Fibroblast of mammary gland (primary cell): ENCODE measurements at regions not wholly inside any gene's neighbourhood (a gene's known extent, or its start where the extent isn't known, plus 50 kb on each side); places are given as distances from the start of the nearest gene placed in this dataset.
A peak's percentile ranks its signal among the peaks of the same experiment; 100 is the strongest.
"Not testable (repeated sequence)": the region's sequence is repeated elsewhere in the genome, so short reads cannot be mapped to it uniquely, and the experiment has no call there.

ENCODE experiments used
- DNase-seq: peaks from one replicate; pipeline ENCODE4 v3.0.0-alpha.2; 2010; ENCODE audit warnings: low read depth
- H3K4me3 ChIP-seq: 2 replicates; pipeline ENCODE4 v1.5.1; 2011; ENCODE audit warnings: low read depth, mild to moderate bottlenecking, low read length, moderate library complexity; ENCODE audit not compliant: control insufficient read depth
- TF ChIP-seq, protein P1 (sequence below): conservative IDR thresholded peaks from 2 replicates; pipeline ENCODE4 v1.5.1; 2011; ENCODE audit warnings: low read depth, low read length, inconsistent platforms; ENCODE audit not compliant: control insufficient read depth, insufficient read depth

DNA sequence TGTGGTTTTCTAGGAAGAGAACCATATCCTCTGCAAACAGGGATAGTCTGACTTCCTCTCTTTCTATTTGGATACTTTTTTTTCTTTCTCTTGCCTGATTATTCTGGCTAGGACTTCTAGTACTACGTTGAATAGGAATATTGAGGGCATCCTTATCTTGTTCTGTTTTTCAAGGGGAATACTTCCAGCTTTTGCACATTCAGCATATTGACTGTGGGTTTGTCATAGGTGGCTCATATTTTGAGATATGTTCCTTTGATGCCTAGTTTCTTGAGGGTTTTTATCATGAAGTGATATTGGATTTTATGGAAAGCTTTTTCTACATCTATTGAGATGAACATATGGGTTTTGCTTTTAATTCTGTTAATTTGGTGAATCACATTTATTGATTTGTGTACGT is 269.8 kb downstream of the MAP2K6 start:
- no peak for DNase-seq
- H3K4me3 ChIP-seq: no peak overlapping the region
- TF ChIP-seq, protein P1, sequence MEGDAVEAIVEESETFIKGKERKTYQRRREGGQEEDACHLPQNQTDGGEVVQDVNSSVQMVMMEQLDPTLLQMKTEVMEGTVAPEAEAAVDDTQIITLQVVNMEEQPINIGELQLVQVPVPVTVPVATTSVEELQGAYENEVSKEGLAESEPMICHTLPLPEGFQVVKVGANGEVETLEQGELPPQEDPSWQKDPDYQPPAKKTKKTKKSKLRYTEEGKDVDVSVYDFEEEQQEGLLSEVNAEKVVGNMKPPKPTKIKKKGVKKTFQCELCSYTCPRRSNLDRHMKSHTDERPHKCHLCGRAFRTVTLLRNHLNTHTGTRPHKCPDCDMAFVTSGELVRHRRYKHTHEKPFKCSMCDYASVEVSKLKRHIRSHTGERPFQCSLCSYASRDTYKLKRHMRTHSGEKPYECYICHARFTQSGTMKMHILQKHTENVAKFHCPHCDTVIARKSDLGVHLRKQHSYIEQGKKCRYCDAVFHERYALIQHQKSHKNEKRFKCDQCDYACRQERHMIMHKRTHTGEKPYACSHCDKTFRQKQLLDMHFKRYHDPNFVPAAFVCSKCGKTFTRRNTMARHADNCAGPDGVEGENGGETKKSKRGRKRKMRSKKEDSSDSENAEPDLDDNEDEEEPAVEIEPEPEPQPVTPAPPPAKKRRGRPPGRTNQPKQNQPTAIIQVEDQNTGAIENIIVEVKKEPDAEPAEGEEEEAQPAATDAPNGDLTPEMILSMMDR: no peak

DNA sequence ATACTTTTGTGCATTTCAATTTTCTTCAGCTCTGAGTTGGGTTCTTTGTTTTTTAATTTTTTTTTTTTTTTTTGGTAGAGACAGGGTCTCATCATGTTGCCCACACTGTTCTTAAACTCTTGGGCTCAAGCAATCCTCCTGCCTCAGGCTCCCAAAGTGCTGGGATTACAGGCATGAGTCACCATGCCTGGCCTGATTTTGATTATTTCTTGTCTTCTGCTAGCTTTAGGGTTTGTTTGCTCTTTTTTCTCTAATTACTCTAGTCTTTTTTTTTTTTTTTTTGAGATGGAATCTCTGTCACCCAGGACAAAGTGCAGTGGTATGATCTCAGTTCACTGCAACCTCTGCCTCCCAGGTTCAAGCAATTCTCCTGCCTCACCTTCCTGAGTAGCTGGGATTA is 270.7 kb downstream of the MAP2K6 start:
- peak; percentile 22 for DNase-seq

DNA sequence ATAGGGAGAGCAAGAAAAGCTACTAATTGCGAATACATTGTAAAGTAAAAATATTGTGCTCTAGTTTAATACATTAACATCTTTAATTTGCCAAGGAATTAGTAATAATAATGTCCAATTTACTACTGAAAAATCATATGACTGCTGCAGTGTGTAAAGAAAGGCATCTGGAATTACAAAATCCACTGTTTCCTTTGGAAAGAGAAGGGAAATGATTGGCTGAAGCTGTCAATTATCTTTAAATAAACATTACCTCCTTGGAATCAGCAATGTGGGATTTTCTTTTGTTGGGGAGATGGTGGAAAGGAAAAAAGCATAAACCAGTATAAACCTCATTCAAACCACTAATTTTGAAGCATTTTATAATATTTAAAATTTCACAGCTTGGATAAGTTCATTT is 276.0 kb downstream of the MAP2K6 start:
- TF ChIP-seq, protein P1: no peak
- no peak overlapping the region for H3K4me3 ChIP-seq
- DNase-seq: no peak

More for the DNA sequence above, 270.7 kb downstream of the MAP2K6 start:
- H3K4me3 ChIP-seq: not testable (repeated sequence)

DNA sequence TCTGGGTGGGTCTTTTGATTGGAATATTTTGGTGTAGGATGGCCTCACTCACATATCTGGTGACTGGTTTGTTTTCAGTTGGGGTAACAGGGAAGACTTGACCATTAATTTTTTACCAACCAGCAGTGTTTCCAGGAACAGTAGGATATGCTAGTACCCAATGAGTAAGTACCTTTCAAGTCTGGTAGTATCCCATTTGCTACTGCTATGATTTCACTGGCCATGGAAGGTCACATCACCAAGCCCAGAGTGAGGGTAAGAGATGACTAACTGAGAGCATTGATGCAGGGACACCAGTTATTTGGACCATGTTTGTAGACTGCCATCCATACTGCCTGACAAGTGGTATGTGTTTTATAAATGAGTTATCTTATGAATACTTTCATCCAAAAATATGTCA is 277.7 kb downstream of the MAP2K6 start:
- no peak overlapping the region for H3K4me3 ChIP-seq
- no peak for DNase-seq
- TF ChIP-seq, protein P1: no peak

DNA sequence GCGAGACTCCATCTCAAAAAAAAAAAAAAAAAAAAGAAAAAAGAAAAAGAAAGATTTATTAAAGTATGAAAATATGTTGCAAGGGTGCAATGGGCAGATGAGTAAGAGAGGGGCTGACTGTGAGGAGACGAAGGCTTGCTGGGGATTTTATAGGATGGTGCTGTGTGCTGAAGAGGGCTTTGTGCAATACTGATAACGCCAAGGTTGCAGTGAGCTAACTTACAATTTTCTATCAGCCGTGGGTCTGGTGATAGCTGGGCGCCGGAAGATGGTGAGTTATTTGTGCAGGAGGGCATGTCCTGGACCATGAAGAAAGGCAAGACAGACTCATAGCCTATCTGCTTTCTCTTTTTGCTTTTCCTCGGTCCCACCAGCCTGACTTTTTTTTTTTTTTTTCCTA is 281.1 kb downstream of the MAP2K6 start:
- H3K4me3 ChIP-seq: no peak overlapping the region
- no peak for DNase-seq

DNA sequence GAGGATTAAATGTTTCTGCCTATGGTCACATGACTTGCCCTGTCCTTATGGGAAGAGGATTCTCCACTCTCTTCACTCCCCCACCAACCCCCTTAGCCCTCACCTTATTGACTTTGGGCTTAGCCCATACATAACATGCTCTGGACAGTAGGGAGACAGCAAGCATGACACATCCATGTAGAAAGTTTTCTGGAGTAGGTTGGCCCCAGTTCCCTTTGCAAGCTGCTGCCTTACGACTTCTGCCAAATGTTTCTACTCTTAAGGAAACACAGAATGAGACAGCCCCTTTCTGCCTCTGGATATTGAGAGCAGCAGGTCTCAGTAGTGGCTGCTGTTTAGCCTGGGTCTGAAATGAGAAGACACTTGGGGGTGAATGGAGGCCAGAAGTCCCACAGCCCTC is 282.2 kb downstream of the MAP2K6 start:
- TF ChIP-seq, protein P1: no peak
- no peak for DNase-seq
- H3K4me3 ChIP-seq: no peak overlapping the region

More for the DNA sequence above, 281.1 kb downstream of the MAP2K6 start:
- TF ChIP-seq, protein P1: no peak

DNA sequence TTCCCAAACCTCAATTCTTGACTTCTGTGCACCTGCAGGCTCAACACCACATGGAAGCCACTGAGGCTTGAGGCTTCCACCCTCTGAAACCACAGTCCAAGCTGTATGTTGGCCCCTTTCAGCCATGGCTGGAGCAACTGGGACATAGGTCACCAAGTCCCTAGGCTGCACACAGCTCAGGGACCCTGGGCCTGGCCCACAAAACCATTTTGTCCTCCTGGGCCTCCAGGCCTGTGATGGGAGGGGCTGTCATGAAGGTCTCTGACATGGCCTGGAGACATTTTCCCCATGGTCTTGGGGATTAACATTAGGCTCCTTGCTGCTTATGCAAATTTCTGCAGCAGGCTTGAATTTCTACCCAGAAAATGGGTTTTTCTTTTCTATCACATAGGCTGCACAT is 283.9 kb downstream of the MAP2K6 start:
- H3K4me3 ChIP-seq: not testable (repeated sequence)

DNA sequence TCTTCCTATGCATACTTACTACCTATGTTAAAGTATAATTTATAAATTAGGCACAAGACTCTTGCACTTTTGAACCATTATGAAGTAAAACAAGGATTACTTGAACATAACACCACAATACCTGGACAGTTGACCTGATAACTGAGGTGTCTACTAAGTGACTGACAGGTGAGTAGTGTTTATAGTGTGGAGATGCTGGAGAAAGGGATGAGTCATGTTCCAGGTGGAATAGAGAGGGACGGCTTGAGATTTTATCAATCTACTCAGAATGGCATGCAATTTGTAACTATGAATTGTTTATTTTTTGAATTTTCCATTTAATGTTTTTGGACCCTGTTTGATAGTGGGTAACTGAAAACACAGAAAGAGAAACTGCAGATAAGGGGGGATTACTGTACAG is 287.6 kb downstream of the MAP2K6 start:
- H3K4me3 ChIP-seq: no peak overlapping the region
- DNase-seq: no peak
- TF ChIP-seq, protein P1: no peak

More for the DNA sequence above, 283.9 kb downstream of the MAP2K6 start:
- not testable (repeated sequence) for DNase-seq
